Muscle of leg (tissue), 3 donors: ENCODE measurements at regions not wholly inside any gene's neighbourhood (a gene's known extent, or its start where the extent isn't known, plus 50 kb on each side); places are given as distances from the start of the nearest gene placed in this dataset.

ENCODE experiments used
- DNase-seq: peaks from one replicate; pipeline ENCODE4 v3.0.0; 2013
- H3K27ac ChIP-seq: one replicate; pipeline ENCODE4 v1.5.1; 2013; ENCODE audit warnings: mild to moderate bottlenecking, low read length, control low read depth
- H3K27me3 ChIP-seq: one replicate; pipeline ENCODE4 v1.6.1; 2013; ENCODE audit warnings: low read length; ENCODE audit not compliant: control insufficient read depth, insufficient read depth
- H3K36me3 ChIP-seq: one replicate; pipeline ENCODE4 v1.6.1; 2013; ENCODE audit warnings: low read length; ENCODE audit not compliant: control insufficient read depth, insufficient read depth
- H3K4me1 ChIP-seq: one replicate; pipeline ENCODE4 v1.6.1; 2013; ENCODE audit warnings: low read length; ENCODE audit not compliant: control insufficient read depth, insufficient read depth
- H3K4me3 ChIP-seq: one replicate; pipeline ENCODE4 v1.5.1; 2013; ENCODE audit warnings: low read length, control low read depth
- H3K9me3 ChIP-seq: replicated peaks from 2 replicates; pipeline ENCODE4 v1.6.1; 2013; ENCODE audit warnings: low read depth, low read length; ENCODE audit not compliant: control insufficient read depth
- WGBS: methylation state at CpG from one replicate; pipeline ENCODE4 v1.1.5; 2013; ENCODE audit warnings: missing lambda C conversion rate; ENCODE audit not compliant: insufficient coverage; 5-methylcytosine and 5-hydroxymethylcytosine counted together

- no peak overlapping the region for H3K4me3 ChIP-seq
- DNase-seq = no peak
- peaks cover 6% of the 10 kb centered on the region for H3K4me1 ChIP-seq
- H3K9me3 ChIP-seq = peaks cover 4% of the 10 kb centered on the region
- no peaks in the 10 kb centered on the region for H3K36me3 ChIP-seq
- H3K27me3 ChIP-seq = no peaks in the 10 kb centered on the region
- WGBS = no CpG with 5 or more reads among the region's 3 CpGs
- H3K27ac ChIP-seq = no peak overlapping the region
Observed at GRCh38 chr11:37948258-37948657, 1350.2 kb upstream of the RAG2 start.

- no peaks in the 10 kb centered on the region for H3K27me3 ChIP-seq
- H3K4me1 ChIP-seq = peaks cover 6% of the 10 kb centered on the region
- peak; percentile 27 for DNase-seq
- 100% methylated on average over 1 of the region's 3 CpGs for WGBS
- no peak overlapping the region for H3K4me3 ChIP-seq
- H3K9me3 ChIP-seq = peaks cover 4% of the 10 kb centered on the region
- H3K36me3 ChIP-seq = no peaks in the 10 kb centered on the region
- H3K27ac ChIP-seq = no peak overlapping the region
Observed at GRCh38 chr11:37947821-37948220, 1349.8 kb upstream of the RAG2 start.

- no peak overlapping the region for H3K27ac ChIP-seq
- peak; percentile 20 for DNase-seq
- H3K36me3 ChIP-seq = no peaks in the 10 kb centered on the region
- H3K4me3 ChIP-seq = no peak overlapping the region
- WGBS = no CpG with 5 or more reads among the region's 4 CpGs
- peaks cover 4% of the 10 kb centered on the region for H3K9me3 ChIP-seq
- peaks cover 6% of the 10 kb centered on the region for H3K4me1 ChIP-seq
- H3K27me3 ChIP-seq = no peaks in the 10 kb centered on the region
Observed at GRCh38 chr11:37946155-37946766, 1348.2 kb upstream of the RAG2 start.

GRCh38 chr11:37942081-37942480 is 1344.0 kb upstream of the RAG2 start:
- no CpG with 5 or more reads among the region's 2 CpGs for WGBS
- Histone ChIP-seq H3K27ac (no peak overlapping the region), H3K36me3 (no peaks in the 10 kb centered on the region), H3K4me1 (no peaks in the 10 kb centered on the region), H3K4me3 (no peak overlapping the region), H3K9me3 (peaks cover 4% of the 10 kb centered on the region), H3K27me3 (no peaks in the 10 kb centered on the region)
- no peak for DNase-seq

- whole genome bisulfite sequencing = no CpG with 5 or more reads among the region's 3 CpGs
- no peak for DNase-seq
- H3K27ac ChIP-seq = no peak overlapping the region
- H3K9me3 ChIP-seq = peaks cover 3% of the 10 kb centered on the region
- no peaks in the 10 kb centered on the region for H3K4me1 ChIP-seq
- no peaks in the 10 kb centered on the region for H3K27me3 ChIP-seq
- H3K4me3 ChIP-seq = no peak overlapping the region
- H3K36me3 ChIP-seq = no peaks in the 10 kb centered on the region
Observed at GRCh38 chr11:37929100-37929653, 1331.1 kb upstream of the RAG2 start.

GRCh38 chr11:37926772-37927171 is 1328.7 kb upstream of the RAG2 start:
- no peak for DNase-seq
- no peaks in the 10 kb centered on the region for H3K9me3 ChIP-seq
- no peak overlapping the region for H3K27ac ChIP-seq
- no peak overlapping the region for H3K4me3 ChIP-seq
- no peaks in the 10 kb centered on the region for H3K27me3 ChIP-seq
- no peaks in the 10 kb centered on the region for H3K36me3 ChIP-seq
- H3K4me1 ChIP-seq = no peaks in the 10 kb centered on the region

GRCh38 chr11:37916331-37916730 is 1318.3 kb upstream of the RAG2 start:
- H3K9me3 ChIP-seq = no peaks in the 10 kb centered on the region
- no peaks in the 10 kb centered on the region for H3K4me1 ChIP-seq
- H3K36me3 ChIP-seq = no peaks in the 10 kb centered on the region
- no peak overlapping the region for H3K27ac ChIP-seq
- H3K27me3 ChIP-seq = no peaks in the 10 kb centered on the region
- DNase-seq = peak; percentile 20
- no peak overlapping the region for H3K4me3 ChIP-seq

GRCh38 chr11:37914859-37915258 is 1316.8 kb upstream of the RAG2 start:
- DNase-seq = no peak
- Histone ChIP-seq H3K4me1 (no peaks in the 10 kb centered on the region), H3K9me3 (no peaks in the 10 kb centered on the region), H3K36me3 (no peaks in the 10 kb centered on the region), H3K27me3 (no peaks in the 10 kb centered on the region), H3K4me3 (no peak overlapping the region), H3K27ac (no peak overlapping the region)
- WGBS = no CpG with 5 or more reads among the region's 1 CpG

GRCh38 chr11:37908219-37908548 is 1310.1 kb upstream of the RAG2 start:
- Histone ChIP-seq H3K27ac (no peak overlapping the region), H3K36me3 (no peaks in the 10 kb centered on the region), H3K9me3 (no peaks in the 10 kb centered on the region), H3K4me3 (no peak overlapping the region), H3K27me3 (no peaks in the 10 kb centered on the region), H3K4me1 (no peaks in the 10 kb centered on the region)
- WGBS = 43% methylated on average over 5 of the region's 8 CpGs
- DNase-seq = no peak

- Histone ChIP-seq H3K36me3 (no peaks in the 10 kb centered on the region), H3K4me1 (no peaks in the 10 kb centered on the region), H3K27me3 (no peaks in the 10 kb centered on the region), H3K9me3 (no peaks in the 10 kb centered on the region), H3K27ac (no peak overlapping the region), H3K4me3 (no peak overlapping the region)
- no peak for DNase-seq
- WGBS = 79% methylated on average over 17 of the region's 20 CpGs
Observed at GRCh38 chr11:37907436-37908218, 1309.6 kb upstream of the RAG2 start.
